ENCODE measurements at regions not wholly inside any gene's neighbourhood (a gene's known extent, or its start where the extent isn't known, plus 50 kb on each side); places are given as distances from the start of the nearest gene placed in this dataset.

DNA sequence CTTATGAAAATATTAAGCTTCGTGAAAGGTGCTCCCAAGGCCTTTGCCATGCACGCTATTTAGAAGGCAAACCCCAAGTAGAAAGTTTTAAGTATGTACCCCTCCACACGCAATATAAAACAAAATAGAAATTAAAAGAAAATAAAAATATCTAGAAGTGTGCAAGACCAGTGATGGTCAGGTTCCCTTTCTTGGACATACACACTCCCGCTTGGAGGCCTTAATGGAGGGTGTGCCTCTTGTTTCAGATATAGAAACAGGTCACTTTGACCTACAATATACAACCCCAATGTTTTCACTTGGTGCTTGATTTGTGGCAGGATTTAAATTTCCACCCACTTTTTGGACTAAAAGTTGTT is 127.4 kb upstream of the STC2 start:
- Histone ChIP-seq H3K9ac (ENCODE audit: low read length) (no peak overlapping the region), H3K9me2 (ENCODE audit: low read depth, low read length) (no peaks in the 10 kb centered on the region), H3K27ac (ENCODE audit: low read depth, low read length, poor library complexity, severe bottlenecking) (no peak overlapping the region), H3K9me3 (ENCODE audit: low read length) (no peaks in the 10 kb centered on the region), H3K79me2 (ENCODE audit: insufficient read depth, low read length) (no peaks in the 10 kb centered on the region), H3K27me3 (ENCODE audit: insufficient read depth, low read length) (no peaks in the 10 kb centered on the region), H4K20me1 (ENCODE audit: insufficient read depth, low read length) (no peaks in the 10 kb centered on the region), H3K36me3 (ENCODE audit: insufficient read depth, low read length) (no peaks in the 10 kb centered on the region), H3K4me1 (ENCODE audit: insufficient read depth, low read length, severe bottlenecking) (no peaks in the 10 kb centered on the region), H2AFZ (ENCODE audit: low read length) (no peak overlapping the region), H3F3A (ENCODE audit: insufficient read depth, low read length) (no peaks in the 10 kb centered on the region), H3K4me2 (ENCODE audit: low read length) (no peak overlapping the region), H3K4me3 (ENCODE audit: low read depth, low read length, poor library complexity, severe bottlenecking) (no peak overlapping the region)
- TF ChIP-seq CTCF (IDR thresholded peaks at IDR 0.05; ENCODE audit: low read length) = no peak
- no peak for TF ChIP-seq EZH2 (IDR thresholded peaks at IDR 0.05; ENCODE audit: borderline replicate concordance, low read length)

DNA sequence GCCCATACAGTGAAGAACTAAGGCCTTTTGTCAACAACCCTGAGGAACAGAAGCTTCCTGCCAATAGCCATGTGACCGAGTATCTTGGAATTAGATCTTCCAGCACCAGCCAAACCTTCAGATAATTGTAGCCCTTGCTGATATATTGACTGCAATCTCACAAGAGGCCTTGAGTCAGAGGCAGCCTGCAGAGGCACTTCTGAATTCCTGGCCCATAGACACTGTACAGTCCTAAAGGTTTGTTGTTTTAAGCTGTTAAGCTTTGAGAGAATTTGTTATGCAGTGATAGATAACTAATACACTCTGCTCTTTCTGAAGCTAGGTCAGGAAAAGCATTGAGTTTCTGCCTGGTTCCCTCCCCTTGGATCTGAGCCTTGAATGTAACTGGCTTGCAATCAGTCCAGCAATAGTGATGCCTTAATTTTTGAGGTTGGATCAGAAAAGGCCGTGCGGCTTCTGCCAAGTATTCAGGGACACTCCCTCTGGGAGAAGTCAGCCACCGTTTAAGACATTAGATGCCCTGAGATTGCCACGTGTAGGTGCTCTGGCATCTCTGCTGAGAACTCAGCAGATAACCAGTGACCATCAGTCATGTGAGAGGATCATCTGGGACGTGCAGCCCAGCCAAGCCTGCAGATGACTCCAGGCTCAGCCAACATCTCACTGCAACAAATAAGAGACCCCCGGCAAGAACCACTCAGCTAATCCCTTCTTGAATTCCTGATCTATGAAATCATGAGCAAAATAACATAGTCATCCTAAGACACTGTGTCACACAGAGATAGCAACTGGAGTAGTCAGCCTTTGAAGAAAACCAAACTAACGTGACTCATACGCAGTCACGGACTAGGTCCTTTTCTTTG is 126.8 kb upstream of the STC2 start:
- no peaks in the 10 kb centered on the region for H3K9me2 ChIP-seq (ENCODE audit: low read depth, low read length)
- H3K4me1 ChIP-seq (ENCODE audit: insufficient read depth, low read length, severe bottlenecking) = no peaks in the 10 kb centered on the region
- no peak for TF ChIP-seq CTCF (IDR thresholded peaks at IDR 0.05; ENCODE audit: low read length)
- no peak for TF ChIP-seq EZH2 (IDR thresholded peaks at IDR 0.05; ENCODE audit: borderline replicate concordance, low read length)
- H3K79me2 ChIP-seq (ENCODE audit: insufficient read depth, low read length) = no peaks in the 10 kb centered on the region
- no peak overlapping the region for H3K4me3 ChIP-seq (ENCODE audit: low read depth, low read length, poor library complexity, severe bottlenecking)
- no peak overlapping the region for H3K4me2 ChIP-seq (ENCODE audit: low read length)
- H3F3A ChIP-seq (ENCODE audit: insufficient read depth, low read length) = no peaks in the 10 kb centered on the region
- no peak overlapping the region for H3K27ac ChIP-seq (ENCODE audit: low read depth, low read length, poor library complexity, severe bottlenecking)
- H2AFZ ChIP-seq (ENCODE audit: low read length) = no peak overlapping the region
- H3K27me3 ChIP-seq (ENCODE audit: insufficient read depth, low read length) = no peaks in the 10 kb centered on the region
- no peaks in the 10 kb centered on the region for H3K36me3 ChIP-seq (ENCODE audit: insufficient read depth, low read length)
- H3K9me3 ChIP-seq (ENCODE audit: low read length) = no peaks in the 10 kb centered on the region
- no peaks in the 10 kb centered on the region for H4K20me1 ChIP-seq (ENCODE audit: insufficient read depth, low read length)
- no peak overlapping the region for H3K9ac ChIP-seq (ENCODE audit: low read length)

GRCh38 chr5:173454361-173454735 is 126.1 kb upstream of the STC2 start:
- Histone ChIP-seq H3K4me2 (ENCODE audit: low read length) (no peak overlapping the region), H3K79me2 (ENCODE audit: insufficient read depth, low read length) (no peaks in the 10 kb centered on the region), H3K9ac (ENCODE audit: low read length) (no peak overlapping the region)

More at GRCh38 chr5:173454361-173454735, 126.1 kb upstream of the STC2 start:
- Histone ChIP-seq H4K20me1 (ENCODE audit: insufficient read depth, low read length) (no peaks in the 10 kb centered on the region), H3F3A (ENCODE audit: insufficient read depth, low read length) (no peaks in the 10 kb centered on the region), H2AFZ (ENCODE audit: low read length) (no peak overlapping the region), H3K27me3 (ENCODE audit: insufficient read depth, low read length) (no peaks in the 10 kb centered on the region), H3K4me3 (ENCODE audit: low read depth, low read length, poor library complexity, severe bottlenecking) (no peak overlapping the region), H3K36me3 (ENCODE audit: insufficient read depth, low read length) (no peaks in the 10 kb centered on the region), H3K4me1 (ENCODE audit: insufficient read depth, low read length, severe bottlenecking) (no peaks in the 10 kb centered on the region), H3K27ac (ENCODE audit: low read depth, low read length, poor library complexity, severe bottlenecking) (no peak overlapping the region), H3K9me3 (ENCODE audit: low read length) (no peaks in the 10 kb centered on the region), H3K9me2 (ENCODE audit: low read depth, low read length) (no peaks in the 10 kb centered on the region)
- TF ChIP-seq CTCF (IDR thresholded peaks at IDR 0.05; ENCODE audit: low read length) = no peak
- no peak for TF ChIP-seq EZH2 (IDR thresholded peaks at IDR 0.05; ENCODE audit: borderline replicate concordance, low read length)

Measured in OCI-LY1 (cell line).